ENCODE measurements at regions not wholly inside any gene's neighbourhood (a gene's known extent, or its start where the extent isn't known, plus 50 kb on each side); places are given as distances from the start of the nearest gene placed in this dataset.
"Not testable (repeated sequence)": the region's sequence is repeated elsewhere in the genome, so short reads cannot be mapped to it uniquely, and the experiment has no call there.

- DNase-seq (ENCODE audit: low spot score) = no peak
Measured at GRCh38 chr12:23375621-23376020, 573.8 kb downstream of the SOX5 start.

- DNase-seq (ENCODE audit: low spot score) = no peak
Measured at GRCh38 chr12:23376238-23376637, 573.2 kb downstream of the SOX5 start.

GRCh38 chr12:23380419-23381100 lies 568.9 kb downstream of the SOX5 start:
- DNase-seq (ENCODE audit: low spot score) = no peak

- DNase-seq (ENCODE audit: low spot score) = not testable (repeated sequence)
Measured at GRCh38 chr12:23388898-23389297, 560.6 kb downstream of the SOX5 start.

GRCh38 chr12:23389315-23389714 lies 560.2 kb downstream of the SOX5 start:
- DNase-seq (ENCODE audit: low spot score) = not testable (repeated sequence)

GRCh38 chr12:23399402-23399933 lies 550.0 kb downstream of the SOX5 start:
- no peak for DNase-seq (ENCODE audit: low spot score)

- DNase-seq (ENCODE audit: low spot score) = no peak
Measured at GRCh38 chr12:23415180-23415579, 534.3 kb downstream of the SOX5 start.

- DNase-seq (ENCODE audit: low spot score) = no peak
Measured at GRCh38 chr12:23421556-23421955, 527.9 kb downstream of the SOX5 start.

- no peak for DNase-seq (ENCODE audit: low spot score)
Measured at GRCh38 chr12:23423097-23423687, 526.3 kb downstream of the SOX5 start.

- DNase-seq (ENCODE audit: low spot score) = no peak
Measured at GRCh38 chr12:23423796-23424195, 525.7 kb downstream of the SOX5 start.

- no peak for DNase-seq (ENCODE audit: low spot score)
Measured at GRCh38 chr12:23424685-23425084, 524.8 kb downstream of the SOX5 start.

GRCh38 chr12:23426328-23426727 lies 523.1 kb downstream of the SOX5 start:
- DNase-seq (ENCODE audit: low spot score) = no peak

GRCh38 chr12:23428758-23429157 lies 520.7 kb downstream of the SOX5 start:
- no peak for DNase-seq (ENCODE audit: low spot score)

- no peak for DNase-seq (ENCODE audit: low spot score)
Measured at GRCh38 chr12:23431006-23431405, 518.5 kb downstream of the SOX5 start.

- DNase-seq (ENCODE audit: low spot score) = no peak
Measured at GRCh38 chr12:23433121-23433520, 516.3 kb downstream of the SOX5 start.

- DNase-seq (ENCODE audit: low spot score) = no peak
Measured at GRCh38 chr12:23434154-23434553, 515.3 kb downstream of the SOX5 start.

- DNase-seq (ENCODE audit: low spot score) = no peak
Measured at GRCh38 chr12:23446746-23447145, 502.7 kb downstream of the SOX5 start.

- no peak for DNase-seq (ENCODE audit: low spot score)
Measured at GRCh38 chr12:23450810-23451209, 498.7 kb downstream of the SOX5 start.

GRCh38 chr12:23455283-23455682 lies 494.2 kb downstream of the SOX5 start:
- no peak for DNase-seq (ENCODE audit: low spot score)

- no peak for DNase-seq (ENCODE audit: low spot score)
Measured at GRCh38 chr12:23458640-23459039, 490.8 kb downstream of the SOX5 start.

GRCh38 chr12:23462546-23462945 lies 486.9 kb downstream of the SOX5 start:
- no peak for DNase-seq (ENCODE audit: low spot score)

- no peak for DNase-seq (ENCODE audit: low spot score)
Measured at GRCh38 chr12:23463172-23463571, 486.3 kb downstream of the SOX5 start.

- DNase-seq (ENCODE audit: low spot score) = no peak
Measured at GRCh38 chr12:23464241-23464812, 485.1 kb downstream of the SOX5 start.

Measured in activated CD4-positive, alpha-beta T cell treated with anti-CD3 and anti-CD28 coated beads, Interleukin-2, Interleukin-4, amounts not matched to agents 100 ng/mL and 50 ng/mL, durations not matched to agents 16 hours and 8 hours (primary cell).